Neural cell (in vitro differentiated cells): ENCODE measurements at regions not wholly inside any gene's neighbourhood (a gene's known extent, or its start where the extent isn't known, plus 50 kb on each side); places are given as distances from the start of the nearest gene placed in this dataset.

Source experiments
- CTCF ChIP-seq: fragments of 450-650 bp; IDR thresholded peaks from 2 replicates; pipeline ENCODE4 v1.5.1; 2014; ENCODE audit warnings: antibody characterized with exemption, mild to moderate bottlenecking, moderate library complexity; ENCODE audit not compliant: poor library complexity, severe bottlenecking
- EP300 ChIP-seq: fragments of 450-650 bp; conservative IDR thresholded peaks from 2 replicates; pipeline ENCODE4 v1.6.1; 2014; ENCODE audit warnings: antibody characterized with exemption, mild to moderate bottlenecking, moderate library complexity; ENCODE audit not compliant: poor library complexity, severe bottlenecking
- EZH2 ChIP-seq: fragments of 200-600, 300-800 bp; shearing (Covaris generic), sonication (generic); IDR thresholded peaks from 2 replicates; pipeline ENCODE4 v1.6.1; 2014; ENCODE audit warnings: antibody characterized with exemption, low read length, borderline replicate concordance, mild to moderate bottlenecking; ENCODE audit not compliant: insufficient read depth, poor library complexity, severe bottlenecking
- MXI1 ChIP-seq: fragments of 450-650 bp; conservative IDR thresholded peaks from 2 replicates; pipeline ENCODE4 v1.6.1; 2014; ENCODE audit warnings: antibody characterized with exemption, mild to moderate bottlenecking; ENCODE audit not compliant: poor library complexity, severe bottlenecking
- POLR2AphosphoS5 ChIP-seq: IDR thresholded peaks from 2 replicates; pipeline ENCODE4 v1.6.1; 2012
- RAD21 ChIP-seq: fragments of 450-650 bp; conservative IDR thresholded peaks from 2 replicates; pipeline ENCODE4 v1.6.1; 2014; ENCODE audit warnings: antibody characterized with exemption, mild to moderate bottlenecking, moderate library complexity
- SMC3 ChIP-seq: fragments of 450-650 bp; conservative IDR thresholded peaks from 2 replicates; pipeline ENCODE4 v1.6.1; 2014; ENCODE audit warnings: antibody characterized with exemption, mild to moderate bottlenecking, moderate library complexity; ENCODE audit not compliant: poor library complexity

- TF ChIP-seq CTCF (no peak), EP300 (no peak), POLR2AphosphoS5 (no peak), EZH2 (no peak), SMC3 (no peak), MXI1 (no peak), RAD21 (no peak)
Observed at GRCh38 chr4:108400309-108400708, 220.1 kb upstream of the RPL34 start.
